ENCODE measurements at regions not wholly inside any gene's neighbourhood (a gene's known extent, or its start where the extent isn't known, plus 50 kb on each side); places are given as distances from the start of the nearest gene placed in this dataset.

GRCh38 chr11:43550714-43551113, 129.8 kb upstream of the HSD17B12 start:
- DNase-seq (ENCODE audit: low read depth) = no peak
- no peak overlapping the region for H3K4me3 ChIP-seq (ENCODE audit: low read depth, low read length)
- TF ChIP-seq, protein P1, sequence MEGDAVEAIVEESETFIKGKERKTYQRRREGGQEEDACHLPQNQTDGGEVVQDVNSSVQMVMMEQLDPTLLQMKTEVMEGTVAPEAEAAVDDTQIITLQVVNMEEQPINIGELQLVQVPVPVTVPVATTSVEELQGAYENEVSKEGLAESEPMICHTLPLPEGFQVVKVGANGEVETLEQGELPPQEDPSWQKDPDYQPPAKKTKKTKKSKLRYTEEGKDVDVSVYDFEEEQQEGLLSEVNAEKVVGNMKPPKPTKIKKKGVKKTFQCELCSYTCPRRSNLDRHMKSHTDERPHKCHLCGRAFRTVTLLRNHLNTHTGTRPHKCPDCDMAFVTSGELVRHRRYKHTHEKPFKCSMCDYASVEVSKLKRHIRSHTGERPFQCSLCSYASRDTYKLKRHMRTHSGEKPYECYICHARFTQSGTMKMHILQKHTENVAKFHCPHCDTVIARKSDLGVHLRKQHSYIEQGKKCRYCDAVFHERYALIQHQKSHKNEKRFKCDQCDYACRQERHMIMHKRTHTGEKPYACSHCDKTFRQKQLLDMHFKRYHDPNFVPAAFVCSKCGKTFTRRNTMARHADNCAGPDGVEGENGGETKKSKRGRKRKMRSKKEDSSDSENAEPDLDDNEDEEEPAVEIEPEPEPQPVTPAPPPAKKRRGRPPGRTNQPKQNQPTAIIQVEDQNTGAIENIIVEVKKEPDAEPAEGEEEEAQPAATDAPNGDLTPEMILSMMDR (IDR thresholded peaks at IDR 0.05; ENCODE audit: insufficient read depth, low read length) = no peak

GRCh38 chr11:43554148-43554473, 126.4 kb upstream of the HSD17B12 start:
- DNase-seq (ENCODE audit: low read depth) = no peak
- H3K4me3 ChIP-seq (ENCODE audit: low read depth, low read length) = no peak overlapping the region
- TF ChIP-seq, protein P1 (IDR thresholded peaks at IDR 0.05; ENCODE audit: insufficient read depth, low read length) = no peak

DNA sequence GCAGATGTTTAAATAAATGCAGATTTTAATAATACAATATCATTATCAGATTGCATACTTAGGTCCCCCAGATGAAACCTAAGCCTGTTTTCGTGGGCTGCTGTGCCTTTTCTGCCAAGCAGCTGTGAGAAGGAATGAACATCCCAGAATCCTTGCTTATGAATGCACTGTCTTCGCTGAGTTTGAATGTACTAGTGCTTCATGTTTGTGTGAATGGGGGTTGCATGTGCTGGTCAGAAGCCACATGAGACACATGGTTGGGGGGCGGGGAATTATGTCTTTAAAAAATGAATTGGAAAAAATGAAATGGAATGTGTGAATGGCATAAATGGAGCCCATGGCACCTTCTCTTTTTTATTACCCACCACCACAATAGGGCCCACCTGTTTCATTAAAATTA, 125.4 kb upstream of the HSD17B12 start:
- H3K4me3 ChIP-seq (ENCODE audit: low read depth, low read length) = no peak overlapping the region

GRCh38 chr11:43555816-43556611, 124.5 kb upstream of the HSD17B12 start:
- no peak overlapping the region for H3K4me3 ChIP-seq (ENCODE audit: low read depth, low read length)
- DNase-seq (ENCODE audit: low read depth) = peak; percentile 41
- TF ChIP-seq, protein P1 (IDR thresholded peaks at IDR 0.05; ENCODE audit: insufficient read depth, low read length) = no peak

More for the DNA sequence above, 125.4 kb upstream of the HSD17B12 start:
- TF ChIP-seq, protein P1 (IDR thresholded peaks at IDR 0.05; ENCODE audit: insufficient read depth, low read length) = no peak
- no peak for DNase-seq (ENCODE audit: low read depth)

GRCh38 chr11:43556612-43557375, 123.7 kb upstream of the HSD17B12 start:
- DNase-seq (ENCODE audit: low read depth) = no peak
- TF ChIP-seq, protein P1 (IDR thresholded peaks at IDR 0.05; ENCODE audit: insufficient read depth, low read length) = no peak
- no peak overlapping the region for H3K4me3 ChIP-seq (ENCODE audit: low read depth, low read length)

DNA sequence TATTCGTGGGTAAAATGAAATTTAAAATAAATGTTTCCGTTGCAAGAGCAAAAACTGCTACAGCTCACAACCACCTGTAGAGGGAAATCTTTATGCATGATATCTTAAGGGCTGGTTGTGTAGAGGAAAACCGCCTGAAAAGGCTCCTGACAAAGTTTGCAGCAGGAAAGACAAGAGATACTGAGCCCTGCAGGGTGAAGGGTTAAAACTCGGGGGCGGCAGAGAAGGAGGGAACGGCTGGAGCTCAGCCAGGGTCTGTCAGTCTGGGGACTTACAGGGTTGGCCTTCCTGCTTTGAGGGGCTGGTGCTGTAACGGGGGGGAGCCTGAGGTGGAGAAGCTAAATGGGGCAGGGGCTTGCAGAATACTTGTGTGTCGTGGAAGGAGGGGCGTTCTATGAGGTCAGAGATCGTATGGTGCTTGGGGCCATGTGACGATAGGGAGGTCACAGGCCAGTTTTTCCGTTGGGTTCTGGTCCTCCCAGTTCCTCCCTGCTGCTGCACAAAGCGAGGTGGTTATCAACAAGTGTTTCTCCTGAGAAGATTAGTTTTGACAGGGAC, 122.9 kb upstream of the HSD17B12 start:
- TF ChIP-seq, protein P1 (IDR thresholded peaks at IDR 0.05; ENCODE audit: insufficient read depth, low read length) = peak; percentile 44
- no peak overlapping the region for H3K4me3 ChIP-seq (ENCODE audit: low read depth, low read length)
- DNase-seq (ENCODE audit: low read depth) = peak; percentile 22

Measured in fibroblast of the aortic adventitia (primary cell).